ENCODE measurements at regions not wholly inside any gene's neighbourhood (a gene's known extent, or its start where the extent isn't known, plus 50 kb on each side); places are given as distances from the start of the nearest gene placed in this dataset.
"Not testable (repeated sequence)": the region's sequence is repeated elsewhere in the genome, so short reads cannot be mapped to it uniquely, and the experiment has no call there.

DNA sequence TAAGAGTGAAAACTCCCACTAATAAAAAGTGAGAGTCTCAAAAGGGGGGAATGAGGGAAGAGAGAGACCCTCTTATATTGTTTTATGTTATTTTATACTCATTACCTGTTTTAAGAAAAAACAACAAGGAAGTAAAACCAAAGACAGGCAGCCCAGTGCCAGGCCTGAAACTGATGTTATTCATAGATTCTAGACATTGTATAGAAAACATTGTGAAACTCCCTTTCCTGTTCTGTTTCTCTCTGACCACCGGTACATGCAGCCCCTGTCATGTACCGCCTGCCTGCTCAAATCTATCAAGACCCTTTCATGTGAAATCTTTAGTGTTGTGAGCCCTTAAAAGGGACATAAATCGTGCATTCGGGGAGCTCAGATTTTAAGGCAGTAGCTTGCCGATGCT lies 216.4 kb upstream of the CNTN3 start:
- DNase-seq, result not testable (repeated sequence)

DNA sequence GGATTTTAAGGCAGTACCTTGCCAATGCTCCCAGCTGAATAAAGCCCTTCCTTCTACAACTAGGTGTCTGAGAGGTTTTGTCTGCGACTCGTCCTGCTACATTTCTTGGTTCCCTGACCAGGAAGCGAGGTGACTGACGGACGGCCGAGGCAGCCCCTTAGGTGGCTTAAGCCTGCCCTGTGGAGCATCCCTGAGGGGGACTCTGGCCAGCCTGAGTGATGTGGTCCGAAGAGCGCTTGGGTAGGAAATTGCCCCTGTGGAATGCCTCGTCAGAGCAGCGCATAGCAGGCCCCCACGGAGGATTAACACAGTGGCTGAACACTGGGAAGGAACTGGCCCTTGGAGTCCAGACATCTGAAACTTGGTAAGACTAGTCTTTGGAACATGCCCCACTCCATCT lies 210.9 kb upstream of the CNTN3 start:
- not testable (repeated sequence) for DNase-seq

DNA sequence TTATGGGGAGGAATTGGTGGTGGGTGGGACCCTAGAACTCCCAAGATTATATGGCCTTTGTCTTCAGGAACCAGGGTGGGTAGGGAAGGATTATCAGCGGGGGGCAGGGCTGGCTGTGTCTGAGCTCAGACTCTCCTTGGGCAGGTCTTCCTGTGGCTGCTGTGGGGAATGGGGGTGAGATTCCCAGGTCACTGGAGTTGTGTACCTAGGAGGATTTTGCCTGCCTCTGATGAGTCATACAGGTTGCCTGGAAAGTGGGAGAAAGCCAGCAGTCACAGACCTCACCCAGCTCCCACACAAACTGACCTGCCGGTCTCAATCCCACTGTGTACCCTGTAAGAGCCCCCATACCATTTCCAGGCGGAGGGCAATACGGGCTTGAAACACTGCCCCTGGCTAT lies 209.9 kb upstream of the CNTN3 start:
- DNase-seq, result no peak

DNA sequence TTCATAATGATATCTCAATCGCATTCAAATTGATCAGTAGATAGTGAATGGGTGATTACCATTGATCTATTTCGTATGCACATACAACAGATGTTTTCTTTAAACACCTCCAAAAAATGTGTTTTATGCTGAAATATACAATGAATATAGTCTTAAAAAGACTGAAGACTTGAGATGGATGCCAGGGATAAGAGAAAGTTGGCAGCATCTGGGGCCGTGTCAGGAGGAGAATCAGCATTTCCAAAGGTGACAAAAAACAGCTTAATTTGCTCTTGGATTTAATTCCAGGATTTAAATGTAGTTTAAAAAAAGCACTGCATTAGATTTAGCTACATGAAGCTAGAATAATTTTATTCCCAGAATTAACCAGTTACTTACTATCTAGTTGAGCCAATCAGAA lies 199.7 kb upstream of the CNTN3 start:
- no peak for DNase-seq

DNA sequence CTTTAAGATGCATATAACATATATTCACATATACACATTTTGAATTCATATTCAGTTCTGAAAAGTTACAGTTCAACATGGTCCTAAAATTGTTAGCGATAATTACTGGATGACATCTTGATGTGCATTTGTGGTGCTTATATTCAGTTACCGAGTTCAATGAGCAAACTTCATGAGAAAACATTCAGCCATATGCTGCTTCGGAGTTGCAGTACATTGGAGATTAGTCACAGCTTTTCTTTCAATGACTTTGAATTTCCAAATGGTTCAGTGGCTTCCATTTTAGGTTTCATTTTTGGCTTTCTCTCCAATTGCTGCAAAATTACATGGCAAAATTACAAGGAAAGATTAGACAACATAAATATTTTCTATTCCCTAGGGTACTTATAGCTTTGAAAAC lies 198.3 kb upstream of the CNTN3 start:
- no peak for DNase-seq

DNA sequence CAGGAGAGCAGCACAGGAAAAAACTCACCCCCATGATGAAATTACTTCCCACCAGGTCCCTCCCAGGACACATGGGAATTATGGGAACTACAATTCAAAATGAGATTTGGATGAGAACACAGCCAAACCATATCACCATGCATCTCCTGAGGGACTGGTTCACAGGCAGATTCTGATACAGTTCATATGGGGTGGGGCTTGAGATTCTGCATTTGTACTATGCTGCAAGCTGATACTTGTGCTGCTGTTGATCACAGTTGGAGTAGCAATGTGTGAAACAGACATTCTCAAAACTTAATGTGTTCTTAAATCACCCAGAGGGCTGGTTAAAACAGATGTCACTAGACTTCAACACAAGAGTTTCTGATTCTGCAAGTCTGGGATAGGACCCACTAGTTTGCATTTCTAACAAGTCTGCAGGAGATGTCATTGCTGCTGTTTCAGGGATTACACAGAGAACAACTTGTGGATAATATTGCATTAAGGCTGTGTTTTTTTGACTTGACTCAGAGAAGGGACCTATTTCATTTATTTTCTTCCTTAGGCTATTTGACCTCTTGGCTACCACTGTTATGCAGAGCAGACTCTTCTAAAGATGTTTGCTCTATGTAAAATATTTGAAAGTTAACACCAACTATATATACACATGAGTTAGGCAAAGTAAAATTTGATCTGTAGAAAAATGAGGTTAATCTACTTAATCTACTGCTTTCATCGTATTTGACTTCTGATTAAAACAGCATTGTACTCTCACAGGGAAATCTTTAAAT lies 194.2 kb upstream of the CNTN3 start:
- DNase-seq, result no peak

DNA sequence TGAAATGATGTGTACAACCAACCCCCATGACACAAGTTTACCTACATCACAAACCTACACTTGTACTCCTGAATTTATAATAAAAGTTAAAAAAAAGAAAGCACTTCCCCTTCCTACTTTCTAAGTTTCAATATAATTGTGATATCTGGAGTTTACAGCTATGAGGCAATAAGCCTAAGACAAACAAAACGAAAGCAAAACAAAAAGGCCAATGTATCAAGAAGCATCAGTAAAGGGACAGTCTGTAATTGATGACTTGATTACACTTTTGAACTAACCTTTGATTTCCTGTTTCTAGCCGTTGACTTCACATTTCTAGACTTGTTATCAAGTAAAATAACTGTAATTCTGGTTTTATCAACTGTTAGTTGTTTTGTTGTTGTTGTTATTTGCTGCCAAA lies 187.5 kb upstream of the CNTN3 start:
- DNase-seq, result no peak

DNA sequence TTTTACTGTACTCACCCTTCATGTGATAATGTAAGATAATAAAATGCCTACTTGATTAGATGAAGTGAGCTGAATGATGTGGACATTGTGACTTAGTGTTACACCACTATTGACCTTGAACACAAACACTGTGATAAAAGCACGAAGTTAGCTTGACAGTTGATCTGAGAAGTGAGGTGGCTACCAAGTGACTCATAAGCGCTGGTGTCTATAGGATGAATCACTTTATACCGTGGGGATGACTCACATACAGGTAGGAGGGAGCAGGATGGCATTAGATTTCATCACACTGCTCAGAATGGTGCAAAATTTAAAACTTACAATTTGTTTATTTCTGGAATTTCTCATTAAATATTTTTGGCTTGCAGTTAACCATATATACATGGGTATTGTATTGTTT lies 174.7 kb upstream of the CNTN3 start:
- no peak for DNase-seq

DNA sequence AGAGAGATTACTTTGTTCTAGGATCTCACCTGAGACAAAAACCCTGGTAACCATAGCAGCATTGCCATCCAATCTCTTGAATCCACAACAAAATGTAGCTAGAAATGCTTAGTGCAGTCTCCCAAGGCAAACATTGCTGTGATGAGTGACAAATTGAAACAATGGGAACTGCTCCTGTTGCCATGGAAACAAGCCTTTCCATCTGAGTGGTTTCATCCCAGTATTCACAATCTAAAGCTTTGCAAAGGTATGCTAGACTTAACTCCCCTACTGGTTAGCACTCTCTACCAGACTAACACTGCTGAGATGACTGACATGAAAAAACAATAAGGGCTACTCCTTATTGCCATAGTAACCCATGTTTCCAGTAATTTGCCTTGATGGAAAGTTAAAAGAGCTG lies 172.6 kb upstream of the CNTN3 start:
- DNase-seq, result no peak

DNA sequence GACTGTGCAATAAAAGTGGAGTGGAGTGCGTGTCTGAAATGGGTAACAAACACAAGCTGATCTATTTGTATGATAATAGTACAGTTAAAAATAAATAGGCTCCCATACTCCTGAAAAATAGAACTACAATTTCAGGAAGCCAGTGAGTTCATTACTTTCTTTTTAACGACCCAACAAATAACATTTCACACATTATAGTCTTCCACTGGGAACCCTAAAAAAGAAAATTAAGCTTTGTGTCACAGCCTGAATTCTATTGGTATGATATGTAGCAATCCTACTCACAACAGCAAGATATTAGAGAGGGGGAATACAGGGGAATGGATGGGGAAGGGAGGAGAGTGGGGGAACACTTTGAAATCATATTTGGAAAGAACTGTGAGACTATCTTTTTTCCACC lies 156.9 kb upstream of the CNTN3 start:
- no peak for DNase-seq

DNA sequence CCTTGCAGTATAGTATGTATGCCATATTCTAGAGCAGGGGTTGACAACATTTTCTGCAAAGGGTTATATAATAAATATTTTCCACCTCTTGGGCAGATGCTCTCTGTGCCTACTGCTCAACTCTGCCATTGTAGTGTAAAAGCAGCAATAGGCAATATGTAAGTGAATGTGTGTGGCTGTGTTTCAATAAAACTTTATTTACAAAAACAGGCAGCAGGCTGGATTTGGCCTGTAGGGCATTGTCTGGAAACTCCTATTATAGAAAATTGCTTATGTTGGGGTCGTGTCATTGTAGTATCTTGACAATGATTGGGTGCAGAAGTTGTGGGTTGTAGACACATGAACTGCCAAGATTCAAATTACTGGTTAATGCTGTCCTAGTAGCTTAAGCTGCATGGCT lies 153.6 kb upstream of the CNTN3 start:
- DNase-seq, result no peak

DNA sequence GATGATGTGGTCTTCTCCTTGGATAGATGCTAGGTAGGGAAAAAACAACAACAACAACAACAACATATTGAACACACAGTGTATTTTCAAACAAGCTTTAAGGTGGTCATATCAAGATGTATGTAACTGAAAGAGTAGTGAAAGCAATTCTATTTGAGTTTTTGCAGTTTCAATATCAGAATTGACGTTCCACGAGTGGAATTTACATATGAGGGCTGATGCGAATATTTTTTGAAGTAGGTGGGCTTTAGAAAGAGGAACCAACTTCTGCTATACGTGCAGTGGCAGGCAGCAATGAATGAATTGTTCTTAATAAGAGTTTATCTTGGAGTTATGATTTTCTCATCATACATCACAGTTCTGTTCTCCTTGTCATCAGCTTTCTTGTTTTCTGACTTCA lies 151.9 kb upstream of the CNTN3 start:
- no peak for DNase-seq

DNA sequence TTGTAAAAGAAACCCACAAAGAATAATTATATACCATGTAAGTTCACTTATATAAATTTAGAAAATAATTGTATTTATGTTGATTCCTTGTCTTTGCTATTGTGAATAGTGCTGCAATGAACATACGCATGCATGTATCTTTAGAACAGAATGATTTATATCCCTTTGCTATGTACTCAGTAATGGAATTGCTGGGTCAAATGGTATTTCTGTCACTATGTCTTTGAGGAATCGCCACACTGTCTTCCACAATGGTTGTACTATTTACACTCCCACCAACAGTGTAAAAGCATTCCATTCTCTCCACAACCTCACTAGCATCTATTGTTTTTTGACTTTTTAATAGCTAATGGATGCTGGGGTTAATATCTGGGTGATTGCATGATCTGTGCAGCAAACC lies 149.4 kb upstream of the CNTN3 start:
- DNase-seq, result no peak

DNA sequence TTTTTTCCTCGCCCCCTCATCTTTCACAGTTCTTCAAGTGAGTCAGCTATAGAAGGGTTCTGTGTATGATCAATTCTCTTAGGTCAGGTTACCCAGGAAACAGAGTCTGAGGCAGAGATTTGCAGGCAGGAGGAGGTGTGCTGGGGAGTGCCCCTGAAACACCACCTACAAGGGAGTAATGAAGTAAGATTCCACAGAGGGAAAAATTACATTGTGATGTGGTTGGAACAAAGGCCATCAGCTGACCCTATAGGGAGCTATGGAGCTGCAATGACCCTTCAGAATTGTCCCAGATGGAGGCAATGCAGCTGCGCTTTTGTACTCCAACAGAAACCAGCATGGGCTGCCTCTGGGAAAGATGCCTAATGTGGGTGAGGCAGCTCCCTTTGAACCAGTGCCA lies 142.2 kb upstream of the CNTN3 start:
- no peak for DNase-seq

DNA sequence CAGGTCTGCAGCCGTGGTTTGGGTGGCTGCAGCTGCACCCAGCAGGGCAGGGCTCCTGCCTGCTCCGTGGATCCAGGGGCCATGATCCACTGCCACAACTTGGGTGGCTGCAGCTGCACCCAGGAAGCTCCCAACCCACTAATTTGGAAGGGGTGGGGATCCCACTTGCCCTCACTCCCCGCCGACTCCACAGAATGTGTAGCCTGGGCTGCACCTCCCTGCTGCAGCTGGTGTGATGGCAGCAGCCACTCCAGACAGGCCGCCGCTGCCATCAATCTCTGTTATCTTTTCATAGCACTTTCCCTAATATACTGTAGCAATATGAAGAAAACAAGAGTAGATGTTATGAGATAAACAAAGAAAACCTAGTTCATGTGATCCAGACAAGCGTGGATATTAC lies 137.8 kb upstream of the CNTN3 start:
- DNase-seq, result no peak

DNA sequence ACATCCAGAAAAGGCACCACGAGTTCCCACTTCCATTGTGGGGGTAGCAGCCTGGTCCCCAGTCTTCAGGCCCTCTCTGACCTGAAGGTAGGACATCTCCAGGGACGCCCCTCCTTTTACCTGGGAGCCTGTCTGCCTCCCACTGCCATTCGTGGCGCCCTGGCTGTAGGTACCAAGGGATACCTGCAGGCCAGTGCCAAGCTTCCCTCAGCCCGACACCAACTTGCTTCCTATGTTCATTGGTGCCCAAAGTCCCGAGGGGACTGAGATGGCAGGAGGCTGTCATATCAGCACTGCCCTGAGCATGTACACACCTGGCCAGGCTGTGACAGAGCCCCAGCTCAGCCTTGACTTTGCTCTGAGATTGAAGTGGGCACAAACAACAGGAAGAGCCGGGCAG lies 137.3 kb upstream of the CNTN3 start:
- no peak for DNase-seq

DNA sequence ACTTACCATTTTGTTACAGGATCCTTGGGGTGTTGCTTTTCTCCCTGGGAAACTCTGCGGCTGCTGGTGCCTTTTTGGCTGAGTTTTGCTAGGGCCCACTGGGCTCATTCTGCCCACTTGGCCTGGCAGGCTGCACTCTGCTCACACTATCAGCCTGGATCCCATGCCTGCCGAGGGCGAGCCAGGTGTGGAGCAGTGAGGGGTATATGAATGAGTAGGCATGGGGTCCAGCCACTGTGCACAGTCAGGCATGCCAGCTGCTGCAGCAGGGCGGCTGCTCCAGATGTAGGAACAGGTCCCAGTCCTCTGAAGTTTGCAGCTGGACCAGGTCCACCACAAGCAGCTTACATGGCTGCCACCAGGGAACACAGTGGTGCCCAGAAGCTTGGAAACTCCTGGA lies 136.4 kb upstream of the CNTN3 start:
- no peak for DNase-seq

DNA sequence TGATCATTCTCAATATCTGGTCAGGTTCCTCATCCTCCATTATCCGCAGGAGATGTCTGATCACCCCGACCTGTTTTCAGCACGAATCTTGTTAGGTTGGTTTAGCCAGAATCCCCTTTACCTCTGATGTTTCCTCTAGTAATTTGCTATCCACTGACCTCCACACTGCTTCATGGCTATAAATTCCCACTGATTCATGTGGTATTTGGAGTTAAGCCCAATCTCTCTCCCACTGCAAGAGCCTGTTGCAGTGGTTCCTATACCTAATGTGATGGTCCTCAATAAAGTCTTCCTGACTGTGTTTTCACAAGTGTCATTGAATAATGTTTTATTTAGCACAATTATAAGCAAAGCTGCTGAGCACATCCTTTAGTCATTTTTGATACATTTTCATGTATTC lies 124.8 kb upstream of the CNTN3 start:
- no peak for DNase-seq

DNA sequence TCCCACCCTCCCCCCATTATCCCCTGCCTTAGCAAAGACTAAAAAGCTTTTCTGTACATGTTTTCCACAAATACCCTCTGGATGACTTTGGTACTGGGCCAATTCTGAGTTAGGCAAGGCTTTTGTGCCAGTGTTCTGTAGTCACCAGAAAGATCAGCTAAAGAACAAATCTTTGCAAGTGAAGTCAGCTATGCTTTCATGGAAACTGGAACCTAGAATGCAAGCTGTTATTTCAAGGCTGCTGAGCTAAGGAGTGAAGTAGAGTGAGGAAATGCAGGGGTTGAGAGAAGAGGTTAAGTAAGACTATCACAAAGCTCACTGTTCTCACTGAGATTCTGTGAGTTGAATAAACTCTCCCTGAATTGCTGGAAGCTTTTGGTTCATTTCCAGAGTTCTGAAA lies 107.8 kb upstream of the CNTN3 start:
- no peak for DNase-seq

DNA sequence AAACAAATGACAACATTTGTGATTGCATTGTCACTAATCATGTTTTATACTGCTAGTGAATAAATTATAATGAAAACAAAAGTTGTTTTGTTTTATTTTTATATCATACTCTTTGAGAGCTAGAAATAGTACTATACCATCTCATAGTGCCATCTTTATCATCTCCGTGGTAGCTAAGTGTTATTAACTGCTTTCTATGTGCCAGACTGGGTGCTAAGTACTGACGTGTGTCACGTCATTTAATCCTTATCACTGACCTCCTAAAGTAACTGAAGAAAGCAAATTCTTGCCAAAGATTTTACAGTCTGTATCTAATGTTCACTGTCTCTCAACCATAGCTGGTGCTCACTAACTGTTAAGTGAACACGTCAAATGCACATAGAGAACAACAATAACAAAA lies 99.5 kb upstream of the CNTN3 start:
- no peak for DNase-seq

DNA sequence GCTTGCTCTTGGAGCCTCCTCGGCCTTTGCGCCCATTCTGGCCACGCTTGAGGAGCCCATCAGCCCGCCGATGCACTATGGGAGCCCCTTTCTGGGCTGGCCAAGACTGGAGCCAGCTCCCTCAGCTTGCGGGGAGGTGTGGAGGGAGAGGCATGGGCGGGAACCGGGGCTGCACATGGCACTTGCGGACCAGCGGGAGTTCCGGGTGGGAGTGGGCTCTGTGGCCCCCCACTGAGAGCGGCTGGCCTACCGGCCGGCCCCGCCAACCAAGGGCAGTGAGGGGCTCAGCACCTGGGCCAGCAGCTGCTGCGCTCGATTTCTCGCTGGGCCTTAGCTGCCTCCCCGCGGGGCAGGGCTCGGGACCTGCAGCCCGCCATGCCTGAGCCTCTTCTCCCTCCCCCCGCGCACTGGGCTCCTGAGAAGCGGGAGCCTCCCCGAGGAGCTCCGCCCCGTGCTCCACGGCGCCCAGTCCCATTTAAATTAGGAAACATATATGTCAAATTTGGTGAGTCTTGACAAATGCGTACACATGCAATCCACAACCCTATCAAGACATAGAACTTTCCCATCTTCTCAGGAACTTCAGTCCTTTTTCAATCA lies 97.6 kb upstream of the CNTN3 start:
- DNase-seq, result no peak

DNA sequence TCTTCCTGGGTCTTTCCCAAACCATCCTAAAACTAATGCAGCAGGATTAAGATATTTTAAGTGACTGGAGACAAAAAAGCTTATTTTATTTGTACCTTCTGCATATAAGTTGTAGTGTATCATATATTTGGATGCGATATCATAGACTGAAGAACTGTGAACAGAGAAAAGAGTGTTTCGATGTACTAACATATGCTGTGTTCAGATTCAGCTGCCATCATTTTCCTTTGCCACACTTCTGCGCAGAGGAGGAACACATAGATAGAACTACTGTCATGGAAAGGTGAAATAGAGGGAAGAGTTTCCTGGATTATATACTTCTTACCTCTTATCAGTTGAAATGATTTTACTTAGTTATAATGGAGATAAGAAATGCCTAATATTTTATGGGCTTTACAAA lies 95.5 kb upstream of the CNTN3 start:
- DNase-seq, result no peak

DNA sequence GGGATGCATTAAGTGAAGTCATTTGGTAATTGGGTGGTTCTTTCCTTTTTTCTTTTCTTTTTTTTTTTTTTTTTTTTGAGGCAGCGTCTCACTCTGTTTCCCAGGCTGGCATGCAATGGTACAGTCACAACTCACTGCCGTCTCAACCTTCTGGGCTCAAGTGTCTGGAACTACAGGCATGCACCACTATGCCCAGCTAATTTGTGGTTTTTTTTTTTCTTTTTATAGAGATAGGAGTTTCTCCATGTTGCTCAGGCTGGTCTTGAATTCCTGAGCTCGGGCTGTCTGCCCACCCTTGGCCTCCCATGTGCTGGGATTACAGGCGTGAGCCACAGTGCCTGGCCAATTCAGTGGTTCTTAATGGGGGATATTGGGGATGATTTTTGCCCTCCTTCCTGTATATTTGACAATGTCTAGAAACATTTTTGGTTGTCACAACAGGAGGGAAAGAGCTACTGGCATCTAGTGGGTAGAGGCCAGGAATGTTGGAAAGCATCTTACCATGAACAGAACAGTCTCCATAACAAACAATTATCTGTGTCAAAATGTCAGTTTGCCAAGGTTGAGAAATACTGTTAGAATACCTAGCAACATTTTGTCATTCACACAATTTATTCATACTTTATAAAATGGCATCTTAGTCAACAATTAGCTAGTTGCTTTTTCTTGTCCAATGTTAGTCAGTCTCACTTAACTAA lies 79.4 kb upstream of the CNTN3 start:
- DNase-seq, result no peak

DNA sequence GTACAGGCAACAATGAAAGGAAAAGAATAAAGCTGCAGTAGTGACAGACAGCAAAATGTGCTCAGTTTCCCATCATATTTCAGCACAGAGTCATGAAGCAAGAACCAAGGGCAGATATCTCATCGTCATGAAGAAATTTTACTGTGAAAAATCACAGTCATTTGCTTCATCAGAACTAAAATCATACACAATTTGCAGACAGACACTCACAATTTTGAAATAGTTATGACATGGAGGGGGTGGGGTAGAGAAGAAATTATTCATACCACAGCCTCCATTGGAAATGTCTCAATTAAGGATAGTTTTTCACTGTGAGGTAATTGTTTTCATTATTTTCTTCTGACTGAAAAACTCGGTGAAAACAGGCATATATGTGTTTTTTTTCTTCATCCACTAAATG lies 78.8 kb upstream of the CNTN3 start:
- DNase-seq, result no peak

DNA sequence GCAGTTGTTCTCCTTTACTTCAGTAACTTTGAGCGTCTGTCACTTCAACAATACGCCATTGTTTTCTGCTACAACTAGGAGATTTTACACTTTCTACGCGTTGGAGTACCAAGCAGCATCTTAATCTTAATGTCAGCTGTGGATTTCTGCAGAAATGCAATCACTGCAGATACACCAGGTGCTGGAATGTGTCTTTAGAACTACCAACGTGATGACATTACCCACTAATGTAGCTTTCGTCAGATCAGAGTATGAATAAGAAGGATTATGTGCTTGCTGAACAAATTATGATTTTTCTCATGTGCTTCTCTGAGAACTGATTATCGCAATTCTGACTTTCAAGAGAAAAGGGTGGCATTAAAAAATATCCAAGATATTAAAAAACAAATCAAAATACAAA lies 77.5 kb upstream of the CNTN3 start:
- DNase-seq, result no peak

Measured in AML-193 (cell line).